ENCODE measurements at regions not wholly inside any gene's neighbourhood (a gene's known extent, or its start where the extent isn't known, plus 50 kb on each side); places are given as distances from the start of the nearest gene placed in this dataset.

- POLR2A ChIA-PET = no interaction called here
- DNase-seq (ENCODE audit: low read depth) = no peak
- Histone ChIP-seq H3K4me3 (ENCODE audit: low read depth, low read length) (no peak overlapping the region), H3K27me3 (ENCODE audit: control insufficient read depth, insufficient read depth, low read length) (peaks cover 3% of the 10 kb centered on the region; the same call in 1 of the 2 replicates), H3K36me3 (ENCODE audit: control insufficient read depth, insufficient read depth, low read length) (no peaks in the 10 kb centered on the region)
- CTCF ChIA-PET = interaction anchor here (1.7 kb wide), 1 partner anchor 17 kb away, joined by 4 read pairs; no protein-coding TSS in a partner anchor
- no peak for TF ChIP-seq CTCF (IDR thresholded peaks at IDR 0.05; ENCODE audit: insufficient read depth, low read depth, low read length)
Observed at GRCh38 chr2:176614930-176615329, 345.7 kb downstream of the MTX2 start.

GRCh38 chr2:176619504-176619903 lies 350.3 kb downstream of the MTX2 start:
- CTCF ChIA-PET = interaction anchor here (1.3 kb wide), 1 partner anchor 18 kb away, joined by 5 read pairs; no protein-coding TSS in a partner anchor
- H3K4me3 ChIP-seq (ENCODE audit: low read depth, low read length) = no peak overlapping the region
- H3K27me3 ChIP-seq (ENCODE audit: control insufficient read depth, insufficient read depth, low read length) = peaks cover 3% of the 10 kb centered on the region; the same call in 1 of the 2 replicates
- POLR2A ChIA-PET = no interaction called here
- no peaks in the 10 kb centered on the region for H3K36me3 ChIP-seq (ENCODE audit: control insufficient read depth, insufficient read depth, low read length)
- no peak for DNase-seq (ENCODE audit: low read depth)
- no peak for TF ChIP-seq CTCF (IDR thresholded peaks at IDR 0.05; ENCODE audit: insufficient read depth, low read depth, low read length)

GRCh38 chr2:176621350-176621749 lies 352.1 kb downstream of the MTX2 start:
- DNase-seq (ENCODE audit: low read depth) = no peak
- Histone ChIP-seq H3K36me3 (ENCODE audit: control insufficient read depth, insufficient read depth, low read length) (no peaks in the 10 kb centered on the region), H3K27me3 (ENCODE audit: control insufficient read depth, insufficient read depth, low read length) (peaks cover 2% of the 10 kb centered on the region; the same call in 1 of the 2 replicates), H3K4me3 (ENCODE audit: low read depth, low read length) (no peak overlapping the region)
- TF ChIP-seq CTCF (IDR thresholded peaks at IDR 0.05; ENCODE audit: insufficient read depth, low read depth, low read length) = no peak
- POLR2A ChIA-PET = no interaction called here
- CTCF ChIA-PET = interaction anchor here (1.2 kb wide), 1 partner anchor 495 kb away, joined by 6 read pairs; no protein-coding TSS in a partner anchor

- CTCF ChIA-PET = interaction anchor here (1.9 to 3.5 kb wide), 2 partner anchors 10 to 483 kb away, joined by 6 to 9 read pairs; no protein-coding TSS in a partner anchor
- no peak overlapping the region for H3K4me3 ChIP-seq (ENCODE audit: low read depth, low read length)
- no peaks in the 10 kb centered on the region for H3K36me3 ChIP-seq (ENCODE audit: control insufficient read depth, insufficient read depth, low read length)
- DNase-seq (ENCODE audit: low read depth) = no peak
- POLR2A ChIA-PET = no interaction called here
- no peak for TF ChIP-seq CTCF (IDR thresholded peaks at IDR 0.05; ENCODE audit: insufficient read depth, low read depth, low read length)
- peaks cover 3% of the 10 kb centered on the region for H3K27me3 ChIP-seq (ENCODE audit: control insufficient read depth, insufficient read depth, low read length)
Observed at GRCh38 chr2:176622792-176623191, 353.6 kb downstream of the MTX2 start.

- POLR2A ChIA-PET = no interaction called here
- Histone ChIP-seq H3K4me3 (ENCODE audit: low read depth, low read length) (no peak overlapping the region), H3K27me3 (ENCODE audit: control insufficient read depth, insufficient read depth, low read length) (peaks cover 2% of the 10 kb centered on the region; the same call in 1 of the 2 replicates), H3K36me3 (ENCODE audit: control insufficient read depth, insufficient read depth, low read length) (no peaks in the 10 kb centered on the region)
- DNase-seq (ENCODE audit: low read depth) = no peak
- CTCF ChIA-PET = no interaction called here
- no peak for TF ChIP-seq CTCF (IDR thresholded peaks at IDR 0.05; ENCODE audit: insufficient read depth, low read depth, low read length)
Observed at GRCh38 chr2:176626796-176627195, 357.6 kb downstream of the MTX2 start.
